Skeletal muscle cell (primary cell): ENCODE measurements at regions not wholly inside any gene's neighbourhood (a gene's known extent, or its start where the extent isn't known, plus 50 kb on each side); places are given as distances from the start of the nearest gene placed in this dataset.
A peak's percentile ranks its signal among the peaks of the same experiment; 100 is the strongest.

Experiments
- DNase-seq: peaks from one replicate; pipeline ENCODE4 v3.0.0-alpha.2; 2010; ENCODE audit warnings: low read depth
- H3K4me3 ChIP-seq: 2 replicates; pipeline ENCODE4 v1.5.1; 2011; ENCODE audit warnings: low read depth, mild to moderate bottlenecking, control low read depth, low read length, moderate library complexity

GRCh38 chr5:142481410-142481809 lies 156.6 kb upstream of the SPRY4 start:
- no peak for DNase-seq
- H3K4me3 ChIP-seq: no peak overlapping the region

- no peak for DNase-seq
- no peak overlapping the region for H3K4me3 ChIP-seq
Observed at GRCh38 chr5:142479854-142480519, 155.2 kb upstream of the SPRY4 start.

GRCh38 chr5:142479150-142479549 lies 154.3 kb upstream of the SPRY4 start:
- no peak for DNase-seq

GRCh38 chr5:142478113-142478512 lies 153.3 kb upstream of the SPRY4 start:
- DNase-seq: no peak

More at GRCh38 chr5:142479150-142479549, 154.3 kb upstream of the SPRY4 start:
- no peak overlapping the region for H3K4me3 ChIP-seq

GRCh38 chr5:142475102-142475513 lies 150.3 kb upstream of the SPRY4 start:
- no peak overlapping the region for H3K4me3 ChIP-seq
- DNase-seq: no peak

More at GRCh38 chr5:142478113-142478512, 153.3 kb upstream of the SPRY4 start:
- no peak overlapping the region for H3K4me3 ChIP-seq

- no peak for DNase-seq
- H3K4me3 ChIP-seq: no peak overlapping the region
Observed at GRCh38 chr5:142474431-142475094, 149.7 kb upstream of the SPRY4 start.

- H3K4me3 ChIP-seq: no peak overlapping the region
- no peak for DNase-seq
Observed at GRCh38 chr5:142473038-142473437, 148.2 kb upstream of the SPRY4 start.

GRCh38 chr5:142472306-142472951 lies 147.6 kb upstream of the SPRY4 start:
- peak; percentile 71 for DNase-seq

GRCh38 chr5:142466195-142466971 lies 141.6 kb upstream of the SPRY4 start:
- DNase-seq: no peak
- H3K4me3 ChIP-seq: no peak overlapping the region

More at GRCh38 chr5:142472306-142472951, 147.6 kb upstream of the SPRY4 start:
- H3K4me3 ChIP-seq: no peak overlapping the region

GRCh38 chr5:142465476-142465875 lies 140.7 kb upstream of the SPRY4 start:
- no peak for DNase-seq
- no peak overlapping the region for H3K4me3 ChIP-seq

GRCh38 chr5:142463904-142464303 lies 139.1 kb upstream of the SPRY4 start:
- DNase-seq: no peak

GRCh38 chr5:142461028-142461590 lies 136.3 kb upstream of the SPRY4 start:
- no peak for DNase-seq
- no peak overlapping the region for H3K4me3 ChIP-seq

More at GRCh38 chr5:142463904-142464303, 139.1 kb upstream of the SPRY4 start:
- H3K4me3 ChIP-seq: no peak overlapping the region

- H3K4me3 ChIP-seq: no peak overlapping the region
Observed at GRCh38 chr5:142459209-142459608, 134.4 kb upstream of the SPRY4 start.

GRCh38 chr5:142455856-142456255 lies 131.0 kb upstream of the SPRY4 start:
- H3K4me3 ChIP-seq: no peak overlapping the region
- DNase-seq: no peak

More at GRCh38 chr5:142459209-142459608, 134.4 kb upstream of the SPRY4 start:
- no peak for DNase-seq

- no peak overlapping the region for H3K4me3 ChIP-seq
- DNase-seq: no peak
Observed at GRCh38 chr5:142453932-142454331, 129.1 kb upstream of the SPRY4 start.

- DNase-seq: no peak
- no peak overlapping the region for H3K4me3 ChIP-seq
Observed at GRCh38 chr5:142450419-142450818, 125.6 kb upstream of the SPRY4 start.

- no peak for DNase-seq
- no peak overlapping the region for H3K4me3 ChIP-seq
Observed at GRCh38 chr5:142447887-142448286, 123.1 kb upstream of the SPRY4 start.

- DNase-seq: no peak
- H3K4me3 ChIP-seq: no peak overlapping the region
Observed at GRCh38 chr5:142446960-142447279, 122.1 kb upstream of the SPRY4 start.

GRCh38 chr5:142446131-142446959 lies 121.5 kb upstream of the SPRY4 start:
- H3K4me3 ChIP-seq: no peak overlapping the region
- DNase-seq: no peak
